Esophagus mucosa (tissue), 1 donor: ENCODE measurements at regions not wholly inside any gene's neighbourhood (a gene's known extent, or its start where the extent isn't known, plus 50 kb on each side); places are given as distances from the start of the nearest gene placed in this dataset.
"Not testable (repeated sequence)": the region's sequence is repeated elsewhere in the genome, so short reads cannot be mapped to it uniquely, and the experiment has no call there.

Experiments used
- ATAC-seq: fragments of 200-7000 bp; cut with Tn5 transposase; one replicate; pipeline ENCODE4 v1.9.1; 2020
- donor health status: DM: yes; HTN: yes; CAD: no.

GRCh38 chr1:187985145-187985896, 1156.6 kb downstream of the PLA2G4A start:
- ATAC-seq, result no peak

DNA sequence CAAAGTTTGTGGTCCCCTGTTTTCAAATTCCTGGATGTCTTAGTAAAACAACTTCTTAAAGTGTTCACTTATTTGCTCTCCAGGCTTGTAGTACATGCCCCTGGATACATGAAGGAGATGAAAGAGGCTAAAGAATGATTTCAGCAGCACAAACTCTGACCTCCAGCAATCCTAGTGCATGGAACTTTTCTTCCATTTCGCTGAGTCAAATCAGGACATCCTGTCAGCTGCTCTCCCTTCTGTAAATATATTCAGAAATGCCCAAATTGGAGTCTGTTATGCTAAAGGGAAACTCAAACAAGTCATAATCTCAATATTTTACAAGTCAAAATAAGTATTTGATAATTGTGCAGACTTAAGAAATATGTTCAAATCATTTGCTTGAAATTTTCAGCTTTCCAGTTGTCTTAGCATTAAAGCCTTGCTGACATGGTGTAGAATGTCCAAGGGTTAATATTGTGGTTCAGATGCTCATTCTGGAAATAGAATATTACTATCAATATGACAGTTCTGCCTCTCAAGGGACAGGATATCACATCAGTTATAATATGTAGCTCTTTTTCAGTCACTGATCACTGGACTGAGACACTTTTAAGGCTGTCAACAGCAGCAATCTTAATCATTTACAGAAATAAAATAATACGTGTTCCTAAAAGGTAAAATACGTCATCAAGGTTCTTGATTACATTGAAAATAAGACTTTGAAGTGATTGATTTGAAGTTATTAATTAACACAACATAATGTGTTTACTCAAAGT, 1157.3 kb downstream of the PLA2G4A start:
- no peak for ATAC-seq

DNA sequence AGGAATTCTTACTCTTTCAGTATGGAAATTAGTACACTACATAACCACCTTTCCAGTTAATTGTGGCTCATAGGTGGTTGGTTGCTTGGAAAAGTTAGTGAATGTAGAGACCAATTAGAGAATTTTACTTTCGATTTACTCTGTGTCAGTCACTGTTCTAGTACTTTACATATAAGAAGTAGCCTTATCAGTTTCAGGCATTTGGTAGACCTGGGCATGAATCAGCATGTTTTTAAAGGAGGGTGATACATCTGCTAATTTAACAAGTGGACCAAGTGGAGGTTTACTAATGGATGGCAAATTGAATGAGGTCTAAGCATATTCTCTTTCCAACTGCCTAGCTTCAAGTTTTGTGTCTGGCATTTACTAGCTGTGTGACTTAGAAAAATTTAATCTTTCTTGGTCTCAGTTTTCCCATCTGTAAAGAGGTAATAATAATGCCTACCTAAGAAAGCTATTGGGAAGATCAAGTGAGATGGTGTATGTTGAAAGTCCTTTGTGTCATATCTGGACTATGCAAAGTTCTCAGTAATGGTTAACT, 1158.6 kb downstream of the PLA2G4A start:
- ATAC-seq, result no peak

DNA sequence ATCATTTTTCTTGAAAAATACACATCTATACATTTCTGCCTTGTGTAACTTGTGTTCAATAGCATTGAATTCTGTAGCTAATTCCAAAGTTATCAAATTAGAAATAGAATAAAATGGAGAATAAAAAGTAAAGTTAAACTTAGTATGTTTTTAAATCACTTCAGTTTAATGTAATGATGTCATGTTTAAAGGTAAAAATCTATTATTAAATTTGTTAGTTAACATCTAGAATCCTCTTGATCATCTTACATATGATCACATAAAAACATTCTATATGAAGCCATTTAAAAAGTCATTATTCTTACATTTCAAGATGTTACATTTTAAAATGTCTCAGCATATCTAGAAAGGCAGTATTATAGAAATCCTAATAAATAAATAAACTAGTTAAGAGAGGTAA, 1163.2 kb downstream of the PLA2G4A start:
- no peak for ATAC-seq

GRCh38 chr1:187996780-187997179, 1168.0 kb downstream of the PLA2G4A start:
- ATAC-seq, result no peak

GRCh38 chr1:187999973-188000372, 1171.2 kb downstream of the PLA2G4A start:
- ATAC-seq, result no peak

DNA sequence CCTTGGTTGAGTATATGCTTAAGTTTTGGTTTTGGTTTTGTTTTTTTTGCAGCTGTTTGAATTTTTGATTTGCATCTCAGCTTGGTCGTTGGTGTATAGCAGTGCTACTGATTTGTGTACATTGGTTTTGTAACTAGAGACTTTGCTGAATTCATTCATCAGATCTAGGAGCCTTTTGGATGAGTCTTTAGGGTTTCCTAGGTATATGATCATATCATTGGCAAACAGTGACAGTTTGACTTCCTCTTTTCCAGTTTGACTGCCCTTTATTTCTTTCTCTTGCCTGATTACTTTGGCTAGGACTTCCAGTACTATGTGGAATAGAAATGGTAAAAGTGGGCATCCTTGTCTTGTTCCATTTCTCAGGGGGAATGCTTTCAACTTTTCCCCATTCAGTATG, 1174.9 kb downstream of the PLA2G4A start:
- not testable (repeated sequence) for ATAC-seq

DNA sequence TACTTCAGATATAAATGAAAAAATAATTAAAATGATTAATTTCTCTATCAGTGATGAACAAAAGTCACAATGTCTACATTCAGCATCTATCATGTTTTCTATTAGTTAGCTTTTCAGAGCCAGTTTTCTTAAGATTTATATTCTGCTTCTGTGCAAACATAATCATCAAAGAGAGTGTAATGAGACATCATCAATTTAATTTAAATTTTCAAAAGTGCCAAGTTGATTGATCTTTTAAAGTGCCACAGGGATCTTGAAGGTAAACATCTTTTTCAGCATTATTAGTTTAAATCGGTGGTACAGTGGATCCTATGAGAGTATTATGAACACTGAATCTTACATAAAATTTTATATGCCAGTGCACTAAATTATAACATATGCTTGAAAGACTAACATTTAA, 1176.1 kb downstream of the PLA2G4A start:
- ATAC-seq, result no peak

DNA sequence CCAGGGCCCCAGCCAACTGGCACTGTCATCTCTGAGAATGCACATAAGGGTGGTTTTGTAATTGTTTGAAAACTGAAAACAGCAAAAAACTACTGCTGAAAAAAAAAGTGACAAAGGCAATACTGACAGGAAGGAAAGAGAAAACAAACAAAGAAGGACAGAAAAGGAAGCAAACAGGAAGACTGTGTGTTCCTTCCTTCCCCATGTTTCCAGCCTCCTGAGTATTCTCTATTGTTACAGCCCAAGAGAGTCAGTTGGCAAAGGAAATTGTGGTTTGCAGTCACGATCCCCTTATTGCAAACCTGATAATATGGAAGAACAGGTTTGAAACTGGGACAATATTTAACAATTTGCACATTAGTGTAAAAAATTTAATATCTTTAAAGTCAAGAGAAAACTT, 1177.6 kb downstream of the PLA2G4A start:
- ATAC-seq, result no peak

DNA sequence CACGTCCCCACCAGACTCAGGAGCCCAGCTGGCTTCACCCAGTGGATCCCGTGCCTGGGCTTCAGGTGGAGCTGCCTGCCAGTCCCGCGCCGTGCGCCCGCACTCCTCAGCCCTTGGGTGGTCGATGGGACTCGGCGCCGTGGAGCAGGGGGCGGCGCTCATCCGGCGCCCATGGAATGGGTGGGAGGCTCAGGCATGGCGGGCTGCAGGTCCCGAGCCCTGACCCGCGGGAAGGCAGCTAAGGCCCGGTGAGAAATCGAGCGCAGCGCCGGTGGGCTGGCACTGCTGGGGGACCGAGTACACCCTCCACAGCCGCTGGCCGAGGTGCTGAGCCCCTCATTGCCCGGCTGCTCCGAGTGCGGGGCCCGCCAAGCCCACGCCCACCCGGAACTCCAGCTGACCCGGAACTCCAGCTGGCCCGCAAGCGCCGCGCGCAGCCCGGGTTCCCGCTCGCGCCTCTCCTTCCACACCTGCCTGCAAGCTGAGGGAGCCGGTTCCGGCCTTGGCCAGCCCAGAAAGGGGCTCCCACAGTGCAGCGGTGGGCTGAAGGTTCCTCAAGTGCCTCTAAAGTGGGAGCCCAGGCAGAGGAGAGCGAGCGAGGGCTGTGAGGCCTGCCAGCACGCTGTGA, 1184.6 kb downstream of the PLA2G4A start:
- not testable (repeated sequence) for ATAC-seq

GRCh38 chr1:188017921-188018320, 1189.2 kb downstream of the PLA2G4A start:
- ATAC-seq, result no peak

GRCh38 chr1:188022661-188023060, 1193.9 kb downstream of the PLA2G4A start:
- no peak for ATAC-seq

DNA sequence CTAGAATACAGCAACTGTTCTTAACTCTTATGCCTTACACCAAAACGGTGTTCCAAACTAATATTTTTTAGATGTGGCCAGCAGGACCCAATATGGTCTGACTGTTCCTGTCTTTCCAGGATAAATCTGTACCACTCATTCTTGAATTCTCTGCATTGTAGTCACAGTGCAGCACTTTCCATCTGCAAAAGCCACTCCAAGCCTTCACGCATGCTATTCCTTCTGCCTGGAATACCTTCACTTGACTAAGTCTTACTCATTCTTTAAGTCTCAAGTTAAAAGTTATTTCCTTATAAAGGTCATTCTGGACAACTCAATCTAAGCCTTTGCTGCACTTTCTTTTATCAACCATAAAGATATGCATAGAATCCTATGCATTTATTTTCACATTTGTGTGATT, 1194.5 kb downstream of the PLA2G4A start:
- no peak for ATAC-seq

GRCh38 chr1:188027613-188028012, 1198.9 kb downstream of the PLA2G4A start:
- no peak for ATAC-seq

DNA sequence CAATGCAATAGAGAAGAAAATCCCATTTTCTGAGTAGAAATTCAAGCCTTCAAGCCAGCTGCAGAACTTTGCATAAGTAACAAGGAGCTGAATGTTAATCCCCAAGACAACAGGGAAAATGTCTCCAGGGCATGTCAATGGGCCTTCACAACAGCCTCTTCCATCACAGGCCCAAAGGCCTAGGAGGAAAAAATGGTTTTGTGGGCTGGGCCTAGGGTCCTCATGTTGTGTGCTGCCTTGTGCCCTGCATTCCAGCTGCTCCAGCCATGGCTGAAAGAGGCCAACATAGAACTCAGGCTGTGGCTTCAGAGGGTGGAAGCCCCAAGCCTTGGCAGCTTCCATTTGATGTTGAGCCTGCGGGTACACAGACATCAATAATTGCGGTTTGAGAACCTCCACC, 1208.8 kb downstream of the PLA2G4A start:
- ATAC-seq, result not testable (repeated sequence)

- no peak for ATAC-seq
Observed at GRCh38 chr1:188043536-188044245, 1214.9 kb downstream of the PLA2G4A start.

DNA sequence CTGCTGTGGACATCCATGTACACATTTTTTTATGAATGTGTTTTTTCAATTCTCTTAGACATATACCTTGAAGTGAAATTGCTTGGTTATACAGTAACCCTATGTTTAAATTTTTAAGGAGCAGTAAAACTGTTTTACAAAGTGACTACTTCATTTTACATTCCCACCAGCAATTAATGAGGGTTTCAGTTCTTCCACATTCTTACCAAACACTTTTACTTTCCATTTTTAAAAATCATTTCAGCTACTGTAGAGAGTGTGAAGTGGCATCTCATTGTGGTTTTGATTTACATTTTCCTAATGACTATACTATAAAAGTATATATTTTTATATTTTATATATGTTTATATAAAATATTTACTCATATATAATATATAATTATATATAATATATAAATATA, 1221.5 kb downstream of the PLA2G4A start:
- ATAC-seq, result no peak

- no peak for ATAC-seq
Observed at GRCh38 chr1:188056011-188056410, 1227.3 kb downstream of the PLA2G4A start.

GRCh38 chr1:188058801-188059200, 1230.1 kb downstream of the PLA2G4A start:
- ATAC-seq, result no peak

DNA sequence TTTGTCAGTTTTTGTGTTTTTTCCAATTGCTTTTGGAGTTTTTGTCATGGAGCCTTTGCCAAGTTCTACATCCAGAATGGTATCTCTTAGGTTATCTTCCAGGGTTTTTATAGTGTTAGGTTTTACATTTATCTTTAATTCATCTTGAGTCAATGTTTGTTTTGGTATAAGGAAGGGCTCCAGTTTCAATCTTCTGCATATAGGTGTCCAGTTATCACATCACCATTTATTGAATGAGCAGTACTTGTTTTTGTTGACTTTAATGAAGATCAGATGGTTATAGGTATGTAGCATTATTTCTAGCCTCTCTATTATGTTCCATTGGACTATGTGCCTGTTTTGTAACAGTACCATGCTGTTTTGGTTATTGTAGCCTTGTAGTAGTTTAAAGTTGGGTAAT, 1233.1 kb downstream of the PLA2G4A start:
- no peak for ATAC-seq

DNA sequence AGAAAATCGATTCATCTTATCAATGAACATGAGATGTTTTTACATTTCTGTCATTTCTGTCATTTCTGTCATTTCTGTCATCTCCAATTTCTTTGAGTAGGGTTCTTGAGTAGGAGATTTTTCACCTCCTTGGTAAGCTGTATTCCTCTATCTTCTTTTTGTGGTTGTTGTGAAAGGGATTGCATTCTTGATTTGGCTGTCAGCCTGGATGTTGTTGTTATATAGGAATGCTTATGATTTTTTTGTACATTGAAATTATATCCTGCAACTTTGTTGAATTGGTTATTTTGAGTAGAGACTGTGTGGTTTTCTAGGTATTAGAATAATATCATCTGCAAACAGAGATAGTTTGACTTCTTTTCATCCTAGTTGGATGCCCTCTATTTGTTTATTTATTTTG, 1233.7 kb downstream of the PLA2G4A start:
- no peak for ATAC-seq

GRCh38 chr1:188065917-188066316, 1237.2 kb downstream of the PLA2G4A start:
- ATAC-seq, result no peak

DNA sequence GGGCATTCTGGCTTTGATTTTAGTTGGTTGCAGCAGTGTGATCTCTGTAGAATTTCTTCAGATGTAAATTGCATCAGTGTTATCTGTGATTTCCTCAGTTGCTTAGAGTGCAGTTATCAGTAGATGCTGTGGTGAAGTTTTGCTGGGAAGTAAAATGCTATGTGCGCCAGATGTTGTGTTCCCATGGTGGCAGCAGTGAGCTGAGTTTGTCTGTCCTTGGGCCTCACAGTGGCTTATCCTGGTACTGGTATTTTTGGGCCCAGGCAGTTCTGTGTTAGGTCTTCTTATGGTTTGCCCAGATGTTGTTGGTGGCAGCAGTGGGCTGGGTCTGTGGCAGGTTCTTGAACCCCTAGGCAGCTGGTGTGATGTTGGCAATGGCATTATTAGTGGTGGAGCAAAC, 1242.1 kb downstream of the PLA2G4A start:
- ATAC-seq, result no peak
